DND-41 (cell line): ENCODE measurements at regions not wholly inside any gene's neighbourhood (a gene's known extent, or its start where the extent isn't known, plus 50 kb on each side); places are given as distances from the start of the nearest gene placed in this dataset.

ENCODE experiments used
- EZH2 ChIP-seq: IDR thresholded peaks from 3 replicates; pipeline ENCODE4 v1.6.1; 2012; ENCODE audit warnings: borderline replicate concordance, low read depth, mild to moderate bottlenecking, moderate library complexity, low read length, inconsistent platforms; ENCODE audit not compliant: severe bottlenecking
- TF ChIP-seq, protein P1 (sequence below): IDR thresholded peaks from 2 replicates; pipeline ENCODE4 v1.5.1; 2012; ENCODE audit warnings: borderline replicate concordance, low read length, moderate library complexity, mild to moderate bottlenecking; ENCODE audit not compliant: poor library complexity, severe bottlenecking; ENCODE audit errors: extremely low read depth

DNA sequence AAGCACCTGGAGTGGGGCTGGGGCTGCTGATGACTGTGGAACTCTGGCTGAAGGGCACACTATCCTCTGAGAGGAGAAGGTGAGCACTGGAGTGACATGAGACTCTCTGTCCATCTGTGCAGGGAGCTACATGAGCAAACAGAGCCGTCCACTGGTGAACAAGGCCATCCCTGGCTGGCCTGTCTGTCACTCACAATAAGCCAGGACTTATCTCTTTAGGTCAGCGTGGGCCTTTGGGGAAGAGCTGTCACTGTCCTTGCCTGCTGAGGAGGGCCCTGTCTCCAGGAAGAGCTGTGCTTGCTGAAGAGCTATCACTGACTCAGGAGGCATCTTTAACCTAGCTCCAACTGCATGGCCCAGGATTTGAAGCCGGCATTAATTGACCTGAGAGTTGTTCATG lies 82.1 kb downstream of the FOXD2 start:
- TF ChIP-seq, protein P1, sequence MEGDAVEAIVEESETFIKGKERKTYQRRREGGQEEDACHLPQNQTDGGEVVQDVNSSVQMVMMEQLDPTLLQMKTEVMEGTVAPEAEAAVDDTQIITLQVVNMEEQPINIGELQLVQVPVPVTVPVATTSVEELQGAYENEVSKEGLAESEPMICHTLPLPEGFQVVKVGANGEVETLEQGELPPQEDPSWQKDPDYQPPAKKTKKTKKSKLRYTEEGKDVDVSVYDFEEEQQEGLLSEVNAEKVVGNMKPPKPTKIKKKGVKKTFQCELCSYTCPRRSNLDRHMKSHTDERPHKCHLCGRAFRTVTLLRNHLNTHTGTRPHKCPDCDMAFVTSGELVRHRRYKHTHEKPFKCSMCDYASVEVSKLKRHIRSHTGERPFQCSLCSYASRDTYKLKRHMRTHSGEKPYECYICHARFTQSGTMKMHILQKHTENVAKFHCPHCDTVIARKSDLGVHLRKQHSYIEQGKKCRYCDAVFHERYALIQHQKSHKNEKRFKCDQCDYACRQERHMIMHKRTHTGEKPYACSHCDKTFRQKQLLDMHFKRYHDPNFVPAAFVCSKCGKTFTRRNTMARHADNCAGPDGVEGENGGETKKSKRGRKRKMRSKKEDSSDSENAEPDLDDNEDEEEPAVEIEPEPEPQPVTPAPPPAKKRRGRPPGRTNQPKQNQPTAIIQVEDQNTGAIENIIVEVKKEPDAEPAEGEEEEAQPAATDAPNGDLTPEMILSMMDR = no peak
- no peak for TF ChIP-seq EZH2
